Activated T-cell treated with anti-CD3 and anti-CD28 coated beads, Interleukin-2, amount 50 U/mL, for 24 hours (primary cell): ENCODE measurements at regions not wholly inside any gene's neighbourhood (a gene's known extent, or its start where the extent isn't known, plus 50 kb on each side); places are given as distances from the start of the nearest gene placed in this dataset.

Experiments used
- DNase-seq: peaks from one replicate; pipeline ENCODE4 v3.0.0-alpha.2; 2020
- H3K27ac Mint-ChIP-seq: 2 replicates; pipeline ENCODE4 v1.8.0; 2020; ENCODE audit warnings: mild to moderate bottlenecking, mixed read lengths
- H3K27me3 Mint-ChIP-seq: 2 replicates; pipeline ENCODE4 v1.8.0; 2020; ENCODE audit warnings: mixed read lengths
- H3K36me3 Mint-ChIP-seq: 2 replicates; pipeline ENCODE4 v1.8.0; 2020; ENCODE audit warnings: low read depth, mixed read lengths
- H3K4me1 Mint-ChIP-seq: 2 replicates; pipeline ENCODE4 v1.8.0; 2020; ENCODE audit warnings: low read depth, mixed read lengths
- H3K4me3 Mint-ChIP-seq: 2 replicates; pipeline ENCODE4 v1.8.0; 2020; ENCODE audit warnings: mild to moderate bottlenecking, moderate library complexity, mixed read lengths
- H3K9me3 Mint-ChIP-seq: 2 replicates; pipeline ENCODE4 v1.8.0; 2020; ENCODE audit warnings: mixed read lengths

DNA sequence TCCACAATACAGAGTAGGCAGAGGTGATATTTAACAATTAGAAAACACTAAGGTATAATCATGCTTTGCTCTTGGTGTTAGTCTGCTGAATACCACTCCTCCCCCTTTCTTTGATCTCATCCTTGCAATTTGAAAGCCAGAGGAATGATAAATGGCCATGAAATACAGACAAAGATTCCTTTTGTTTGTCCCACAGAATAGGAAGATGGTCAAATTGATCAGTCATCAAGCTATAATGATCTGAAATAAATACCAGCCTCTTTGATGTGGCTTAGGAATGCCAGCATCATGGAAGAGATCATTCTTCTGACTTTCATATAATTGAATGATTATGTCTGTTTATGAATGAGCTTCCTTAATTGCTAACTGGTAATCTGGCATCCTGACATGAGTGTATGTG is 1541.7 kb upstream of the CDH8 start:
- no peaks in the 10 kb centered on the region for H3K36me3 Mint-ChIP-seq
- no peak overlapping the region for H3K27ac Mint-ChIP-seq
- H3K4me3 Mint-ChIP-seq: no peak overlapping the region
- H3K4me1 Mint-ChIP-seq: no peaks in the 10 kb centered on the region
- H3K27me3 Mint-ChIP-seq: no peaks in the 10 kb centered on the region
- peaks cover 21% of the 10 kb centered on the region for H3K9me3 Mint-ChIP-seq
- no peak for DNase-seq

DNA sequence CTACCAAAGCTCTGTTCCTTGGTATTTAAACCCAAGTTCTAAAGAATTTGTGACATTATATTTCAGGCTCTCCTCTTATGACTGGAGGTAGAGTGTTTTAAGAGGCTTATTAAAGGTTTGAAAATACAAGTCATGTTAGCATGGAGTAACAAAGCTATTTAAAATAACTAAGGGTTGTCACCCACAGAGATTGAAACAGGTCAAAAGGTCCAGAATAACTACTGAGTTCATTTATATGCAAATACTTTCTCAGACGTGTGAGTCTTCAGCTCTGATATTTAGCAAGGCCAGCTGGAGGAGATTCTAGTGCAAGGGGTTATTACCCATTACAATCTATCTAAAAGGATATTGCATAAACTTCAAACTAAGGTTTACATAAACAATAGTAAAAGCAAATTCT is 1538.8 kb upstream of the CDH8 start:
- no peaks in the 10 kb centered on the region for H3K36me3 Mint-ChIP-seq
- no peak for DNase-seq
- peaks cover 21% of the 10 kb centered on the region for H3K9me3 Mint-ChIP-seq
- no peaks in the 10 kb centered on the region for H3K27me3 Mint-ChIP-seq
- H3K4me3 Mint-ChIP-seq: no peak overlapping the region
- no peaks in the 10 kb centered on the region for H3K4me1 Mint-ChIP-seq
- no peak overlapping the region for H3K27ac Mint-ChIP-seq

DNA sequence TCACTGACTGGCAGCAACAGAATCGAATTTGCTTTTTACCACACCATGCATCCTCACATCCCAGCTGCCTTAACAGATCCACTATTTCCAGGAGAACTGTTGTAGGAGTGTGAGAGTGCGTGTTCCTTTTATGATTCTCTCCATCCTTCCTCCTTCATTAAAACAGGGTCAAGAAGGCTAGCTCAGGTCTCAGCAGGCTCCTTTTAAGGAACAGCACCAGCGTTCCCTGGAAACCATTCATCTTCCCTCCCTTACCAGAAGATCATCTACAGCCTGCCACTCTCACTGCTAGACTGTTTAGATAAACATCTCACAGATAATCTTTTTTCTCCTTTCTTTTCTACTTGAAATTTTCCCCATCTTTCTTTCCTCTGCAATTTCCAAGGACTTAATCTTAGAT is 1531.9 kb upstream of the CDH8 start:
- no peaks in the 10 kb centered on the region for H3K27me3 Mint-ChIP-seq
- no peaks in the 10 kb centered on the region for H3K36me3 Mint-ChIP-seq
- no peak overlapping the region for H3K27ac Mint-ChIP-seq
- H3K4me3 Mint-ChIP-seq: no peak overlapping the region
- no peaks in the 10 kb centered on the region for H3K4me1 Mint-ChIP-seq
- H3K9me3 Mint-ChIP-seq: peaks cover 19% of the 10 kb centered on the region
- no peak for DNase-seq

DNA sequence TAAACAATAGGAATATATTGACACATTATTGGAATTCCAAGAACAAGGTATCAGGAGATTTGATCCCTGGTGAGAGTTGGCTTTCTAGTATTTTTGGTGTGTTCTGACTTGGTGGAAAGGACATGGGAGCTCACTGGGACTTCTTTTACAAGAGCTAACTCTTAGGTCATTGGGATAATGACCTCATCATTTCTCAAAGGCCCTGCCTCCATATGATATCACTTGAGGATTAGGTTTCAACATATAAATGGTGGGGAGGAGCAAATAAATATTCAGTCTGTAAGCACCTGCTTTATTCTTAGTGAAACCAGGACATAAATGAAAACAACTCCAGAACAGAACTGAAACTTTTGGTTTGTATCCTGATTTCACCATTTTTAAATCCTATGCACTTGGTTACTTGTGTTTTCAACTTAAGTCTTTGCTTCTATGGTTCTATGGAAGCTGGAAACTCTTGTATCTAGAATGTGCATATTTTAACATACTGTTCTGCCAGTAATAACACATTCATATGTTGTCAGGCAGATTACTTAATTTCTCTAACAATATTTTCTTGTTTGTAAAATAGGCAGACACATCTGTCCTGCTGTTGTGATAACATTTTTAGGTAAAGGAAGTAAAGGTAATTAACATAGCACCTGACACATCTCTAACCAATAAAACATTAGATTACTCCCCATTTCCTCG is 1527.7 kb upstream of the CDH8 start:
- no peak for DNase-seq
- Mint-ChIP-seq H3K4me1 (no peaks in the 10 kb centered on the region), H3K27me3 (no peaks in the 10 kb centered on the region), H3K27ac (no peak overlapping the region), H3K36me3 (no peaks in the 10 kb centered on the region), H3K9me3 (peaks cover 30% of the 10 kb centered on the region), H3K4me3 (no peak overlapping the region)

DNA sequence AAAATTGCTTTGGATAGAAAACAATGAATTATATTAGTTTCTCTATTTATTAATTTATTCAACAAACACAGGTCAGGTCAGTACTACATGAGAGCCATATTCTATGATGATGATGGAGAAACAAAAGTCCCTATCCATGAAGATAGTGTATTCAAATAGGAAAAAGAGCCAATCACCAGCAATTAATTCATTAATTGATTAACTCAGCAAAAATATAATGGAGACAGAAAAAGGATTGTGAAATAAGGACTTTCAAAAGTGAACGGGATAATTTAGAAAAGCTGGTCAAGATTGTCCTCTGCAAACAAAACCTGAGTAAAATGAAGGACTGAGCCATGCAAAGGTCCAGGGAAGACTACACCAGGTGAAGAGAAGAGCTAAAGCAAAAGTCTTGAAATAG is 1517.7 kb upstream of the CDH8 start:
- H3K27ac Mint-ChIP-seq: no peak overlapping the region
- DNase-seq: no peak
- no peak overlapping the region for H3K4me3 Mint-ChIP-seq
- peaks cover 27% of the 10 kb centered on the region for H3K9me3 Mint-ChIP-seq
- H3K27me3 Mint-ChIP-seq: no peaks in the 10 kb centered on the region
- no peaks in the 10 kb centered on the region for H3K36me3 Mint-ChIP-seq
- H3K4me1 Mint-ChIP-seq: no peaks in the 10 kb centered on the region

DNA sequence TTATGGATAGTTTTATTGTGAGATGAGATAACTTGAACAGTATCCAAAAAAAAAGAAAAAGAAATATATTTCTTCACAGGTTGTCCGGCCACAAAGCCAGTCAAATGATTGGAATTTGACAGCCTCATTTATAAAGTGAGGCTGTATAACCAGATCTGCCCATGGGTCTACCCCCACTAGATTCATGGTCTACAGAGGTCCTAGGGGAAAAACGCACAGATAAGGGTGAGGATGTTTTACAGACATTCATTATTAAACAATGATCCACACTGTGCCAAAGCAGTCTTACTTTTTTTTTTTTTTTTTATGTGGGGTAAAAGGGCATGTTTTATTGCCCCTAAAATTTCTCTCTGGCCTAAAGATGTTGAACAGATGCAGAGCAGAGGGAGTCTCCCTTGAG is 1503.0 kb upstream of the CDH8 start:
- H3K27me3 Mint-ChIP-seq: no peaks in the 10 kb centered on the region
- DNase-seq: no peak
- H3K4me1 Mint-ChIP-seq: no peaks in the 10 kb centered on the region
- H3K36me3 Mint-ChIP-seq: no peaks in the 10 kb centered on the region
- peaks cover 21% of the 10 kb centered on the region for H3K9me3 Mint-ChIP-seq
- H3K27ac Mint-ChIP-seq: no peak overlapping the region
- H3K4me3 Mint-ChIP-seq: no peak overlapping the region

DNA sequence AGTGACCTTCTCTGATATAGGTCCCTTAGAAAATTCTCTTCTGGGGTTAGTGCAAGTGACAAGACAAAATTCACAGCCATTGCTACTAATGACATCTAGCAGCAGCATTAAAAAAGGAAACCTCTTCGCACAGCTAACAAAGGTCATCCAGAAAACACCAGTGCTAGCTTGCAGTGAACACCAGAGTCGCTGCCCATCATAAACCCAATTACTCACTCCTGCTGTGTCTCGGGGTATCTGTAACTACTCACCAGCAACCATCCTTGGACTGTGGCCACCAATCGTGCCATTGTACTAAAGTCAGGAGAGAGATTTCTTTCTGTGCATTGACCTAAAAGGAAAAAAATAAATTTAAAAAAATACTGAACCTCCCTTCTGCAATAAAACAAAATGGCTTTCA is 1494.7 kb upstream of the CDH8 start:
- DNase-seq: no peak
- peaks cover 51% of the 10 kb centered on the region for H3K9me3 Mint-ChIP-seq
- no peak overlapping the region for H3K4me3 Mint-ChIP-seq
- no peak overlapping the region for H3K27ac Mint-ChIP-seq
- H3K36me3 Mint-ChIP-seq: no peaks in the 10 kb centered on the region
- no peaks in the 10 kb centered on the region for H3K27me3 Mint-ChIP-seq
- no peaks in the 10 kb centered on the region for H3K4me1 Mint-ChIP-seq

DNA sequence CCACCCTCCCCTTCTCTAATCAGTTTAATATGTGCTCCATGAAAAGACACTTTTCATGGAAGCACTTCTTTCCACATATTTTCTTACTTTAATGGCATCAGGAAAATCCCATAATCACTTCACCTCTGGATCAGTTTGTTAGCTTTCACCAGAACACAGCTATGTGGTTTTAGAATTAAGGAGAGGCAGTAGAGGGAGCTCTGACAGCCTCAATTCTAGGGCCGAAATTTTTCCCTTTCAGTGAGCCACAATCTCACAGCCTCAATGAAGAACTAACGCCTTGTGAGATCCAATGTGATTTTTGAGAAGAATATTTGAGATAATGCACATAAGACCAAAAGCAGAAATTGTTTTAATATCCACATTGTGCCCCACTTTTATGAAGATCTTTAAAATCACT is 1494.0 kb upstream of the CDH8 start:
- H3K4me3 Mint-ChIP-seq: no peak overlapping the region
- H3K9me3 Mint-ChIP-seq: peaks cover 50% of the 10 kb centered on the region
- no peaks in the 10 kb centered on the region for H3K4me1 Mint-ChIP-seq

DNA sequence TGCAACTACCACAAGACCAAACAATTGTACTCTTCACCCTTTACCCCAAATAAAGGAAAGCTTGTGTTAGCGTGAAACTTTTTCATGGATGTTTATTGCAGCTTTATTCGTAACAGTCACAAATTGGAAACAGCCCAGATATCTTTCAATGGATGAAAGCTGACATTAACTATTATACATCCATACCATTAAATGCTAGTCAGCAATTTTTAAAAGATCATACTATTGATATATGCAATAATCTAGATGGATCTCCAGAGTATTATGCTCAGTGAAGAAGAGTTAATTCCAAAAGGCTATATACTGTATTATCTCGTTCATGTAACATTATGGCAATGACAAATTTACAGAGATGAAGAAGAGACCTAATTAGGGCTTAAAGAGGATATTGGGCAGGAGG is 1491.2 kb upstream of the CDH8 start:
- no peaks in the 10 kb centered on the region for H3K4me1 Mint-ChIP-seq
- no peak overlapping the region for H3K27ac Mint-ChIP-seq
- H3K27me3 Mint-ChIP-seq: no peaks in the 10 kb centered on the region
- no peak overlapping the region for H3K4me3 Mint-ChIP-seq
- peaks cover 46% of the 10 kb centered on the region for H3K9me3 Mint-ChIP-seq
- DNase-seq: no peak
- H3K36me3 Mint-ChIP-seq: no peaks in the 10 kb centered on the region

More for the DNA sequence above, 1494.0 kb upstream of the CDH8 start:
- no peak for DNase-seq
- Mint-ChIP-seq H3K27ac (no peak overlapping the region), H3K27me3 (no peaks in the 10 kb centered on the region), H3K36me3 (no peaks in the 10 kb centered on the region)

DNA sequence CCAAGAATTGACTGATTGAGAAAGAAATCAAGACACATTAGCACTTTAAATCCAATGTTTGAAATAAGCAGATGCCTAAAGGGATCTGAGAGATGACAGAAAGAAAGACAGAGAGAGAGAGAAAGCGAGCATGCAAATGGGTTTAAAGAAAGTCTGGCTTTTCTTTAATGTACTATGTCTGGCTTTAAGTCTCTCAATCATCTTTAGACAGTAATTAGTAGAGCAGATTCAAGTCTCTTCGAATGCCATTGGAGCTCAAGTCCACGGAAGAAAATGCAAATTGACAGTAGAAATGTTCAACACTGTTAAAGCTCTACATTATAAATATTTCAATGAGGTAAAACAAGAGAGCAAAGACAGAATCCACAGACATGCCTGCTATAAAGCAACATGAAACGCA is 1480.2 kb upstream of the CDH8 start:
- Mint-ChIP-seq H3K27ac (no peak overlapping the region), H3K4me3 (no peak overlapping the region), H3K36me3 (no peaks in the 10 kb centered on the region), H3K4me1 (no peaks in the 10 kb centered on the region), H3K27me3 (no peaks in the 10 kb centered on the region), H3K9me3 (peaks cover 13% of the 10 kb centered on the region)
- DNase-seq: no peak

DNA sequence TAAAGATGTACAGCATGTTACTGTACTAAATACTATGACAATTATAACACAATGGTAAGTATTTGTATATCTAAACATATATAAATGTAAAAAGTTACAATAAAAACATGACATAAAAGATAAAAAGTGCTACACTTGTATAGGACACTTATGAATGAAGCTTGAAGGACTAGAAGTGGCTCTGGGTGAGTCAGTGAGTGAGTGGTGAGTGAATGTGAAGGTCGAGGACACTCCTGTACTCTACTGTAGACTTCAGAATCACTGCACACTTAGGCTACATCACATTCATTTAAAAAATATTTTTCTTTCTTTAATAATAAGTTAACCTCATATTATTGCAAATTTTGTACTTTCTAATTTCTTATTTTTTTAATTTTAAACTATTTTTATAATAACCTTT is 1476.7 kb upstream of the CDH8 start:
- H3K36me3 Mint-ChIP-seq: no peaks in the 10 kb centered on the region
- no peak for DNase-seq
- peaks cover 21% of the 10 kb centered on the region for H3K9me3 Mint-ChIP-seq
- no peak overlapping the region for H3K4me3 Mint-ChIP-seq
- no peak overlapping the region for H3K27ac Mint-ChIP-seq
- H3K4me1 Mint-ChIP-seq: no peaks in the 10 kb centered on the region
- H3K27me3 Mint-ChIP-seq: no peaks in the 10 kb centered on the region

DNA sequence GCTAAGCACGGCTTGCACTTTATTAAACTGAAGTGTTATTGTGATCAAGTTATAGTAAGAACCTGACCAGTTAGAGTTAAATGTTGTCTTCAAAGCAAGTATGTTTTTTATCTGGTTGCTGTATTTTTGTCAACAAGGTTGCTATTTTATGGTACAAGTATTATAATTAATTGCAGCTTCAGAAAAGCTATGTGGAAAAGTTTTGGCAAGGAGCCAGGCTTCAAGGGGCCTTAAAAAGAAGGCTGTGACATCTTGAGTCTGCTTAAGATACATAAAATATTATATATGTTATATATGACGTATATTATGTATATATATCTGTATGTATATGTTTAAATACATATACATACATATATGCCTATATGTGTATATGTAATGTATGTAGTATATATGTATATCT is 1461.2 kb upstream of the CDH8 start:
- Mint-ChIP-seq H3K27ac (no peak overlapping the region), H3K4me1 (no peaks in the 10 kb centered on the region), H3K4me3 (no peak overlapping the region), H3K9me3 (peaks cover 10% of the 10 kb centered on the region), H3K36me3 (no peaks in the 10 kb centered on the region), H3K27me3 (no peaks in the 10 kb centered on the region)
- DNase-seq: no peak

DNA sequence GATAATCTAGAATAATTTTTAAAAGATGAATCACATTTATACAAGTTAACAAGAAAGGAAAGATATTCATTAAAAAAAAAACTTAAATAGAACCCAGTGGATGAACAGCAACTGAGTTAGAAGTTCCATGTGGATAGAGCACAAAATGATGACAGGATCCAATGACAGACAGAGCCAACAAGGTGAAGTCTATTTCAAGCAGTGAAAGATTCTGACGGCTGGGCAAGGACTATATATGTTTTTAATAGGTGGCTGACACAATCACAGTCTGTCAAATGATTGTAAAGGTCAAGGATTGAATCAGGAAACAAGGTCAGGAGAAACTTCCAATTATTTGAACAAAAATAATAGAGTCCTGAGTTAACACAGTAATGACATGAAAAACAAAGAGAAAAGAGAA is 1460.0 kb upstream of the CDH8 start:
- no peaks in the 10 kb centered on the region for H3K27me3 Mint-ChIP-seq
- DNase-seq: no peak
- H3K4me3 Mint-ChIP-seq: no peak overlapping the region
- H3K36me3 Mint-ChIP-seq: no peaks in the 10 kb centered on the region
- no peaks in the 10 kb centered on the region for H3K4me1 Mint-ChIP-seq
- no peak overlapping the region for H3K27ac Mint-ChIP-seq
- peaks cover 9% of the 10 kb centered on the region for H3K9me3 Mint-ChIP-seq

DNA sequence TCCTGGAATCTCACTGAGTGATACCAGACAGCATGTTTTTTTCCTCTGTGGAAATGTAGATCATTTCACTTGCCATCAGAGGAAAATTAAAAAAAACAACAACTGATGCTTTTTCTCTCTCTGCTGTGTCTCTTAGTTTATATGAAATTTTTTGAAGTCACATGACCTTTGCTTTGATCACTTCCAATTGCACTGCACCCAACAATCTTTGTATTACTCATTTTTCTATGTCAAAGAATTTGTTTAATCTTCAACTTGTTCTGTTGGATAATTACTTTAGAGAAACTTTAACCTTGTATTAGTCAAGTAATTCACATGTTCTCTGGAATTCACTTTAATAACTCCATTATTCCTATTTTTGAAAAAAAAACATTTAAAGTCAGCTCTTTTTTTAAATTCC is 1452.7 kb upstream of the CDH8 start:
- no peak for DNase-seq
- Mint-ChIP-seq H3K4me3 (no peak overlapping the region), H3K27ac (no peak overlapping the region), H3K9me3 (peaks cover 4% of the 10 kb centered on the region), H3K36me3 (no peaks in the 10 kb centered on the region), H3K27me3 (no peaks in the 10 kb centered on the region), H3K4me1 (no peaks in the 10 kb centered on the region)

DNA sequence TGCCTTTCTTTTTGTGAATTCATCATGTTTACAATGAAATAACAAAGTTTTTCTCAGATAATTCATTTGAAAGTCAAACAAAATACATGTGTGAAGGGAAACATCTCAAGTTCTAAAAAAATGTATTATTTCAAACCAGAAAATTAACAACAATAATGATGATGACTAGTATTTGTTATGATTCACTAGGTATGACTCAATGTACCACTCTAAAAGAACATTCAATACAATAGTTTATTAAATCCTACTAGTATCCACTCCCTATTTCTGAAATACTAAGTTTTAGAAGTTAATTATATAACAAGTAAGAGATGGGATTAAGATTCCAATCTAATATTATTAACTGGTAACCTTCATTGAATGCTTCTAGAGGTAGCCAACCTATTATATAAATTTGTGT is 1444.8 kb upstream of the CDH8 start:
- H3K4me3 Mint-ChIP-seq: no peak overlapping the region
- DNase-seq: no peak
- H3K36me3 Mint-ChIP-seq: no peaks in the 10 kb centered on the region
- no peaks in the 10 kb centered on the region for H3K4me1 Mint-ChIP-seq
- no peaks in the 10 kb centered on the region for H3K27me3 Mint-ChIP-seq
- no peak overlapping the region for H3K27ac Mint-ChIP-seq
- H3K9me3 Mint-ChIP-seq: peaks cover 18% of the 10 kb centered on the region

DNA sequence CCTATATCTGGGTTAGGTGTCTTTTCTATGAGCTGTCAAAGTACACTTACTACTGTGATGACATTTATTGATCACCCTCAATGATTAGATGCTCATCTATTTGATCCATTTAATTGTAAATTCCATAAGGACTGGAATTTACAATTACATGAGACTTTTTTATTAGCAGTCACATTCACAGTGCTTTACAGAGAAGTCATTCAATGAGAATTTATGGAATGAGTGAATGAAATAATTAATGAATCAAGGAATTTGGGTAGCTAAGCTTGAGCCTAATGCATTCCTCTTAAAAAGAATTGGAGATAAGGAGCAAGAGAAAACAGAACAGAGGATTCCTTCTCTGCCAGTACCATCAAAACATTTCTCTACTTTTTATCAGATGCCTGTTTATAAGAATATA is 1437.5 kb upstream of the CDH8 start:
- Mint-ChIP-seq H3K9me3 (peaks cover 30% of the 10 kb centered on the region), H3K36me3 (no peaks in the 10 kb centered on the region), H3K27ac (no peak overlapping the region), H3K27me3 (no peaks in the 10 kb centered on the region), H3K4me3 (no peak overlapping the region), H3K4me1 (no peaks in the 10 kb centered on the region)
- DNase-seq: no peak
